Uterus (tissue), 3 donors: ENCODE measurements at regions not wholly inside any gene's neighbourhood (a gene's known extent, or its start where the extent isn't known, plus 50 kb on each side); places are given as distances from the start of the nearest gene placed in this dataset.

ENCODE experiments used
- DNase-seq, 2 donors: peaks; one replicate each; pipeline ENCODE4 v3.0.0-alpha.2; 2019 to 2020
- H3K27ac ChIP-seq, 2 donors: fragments of 200-600 bp; sonication (generic); 1 replicate in 1 of 2; 2 replicates in 1 of 2; pipeline ENCODE4 v1.5.1; 2016 to 2018
- H3K27me3 ChIP-seq, 2 donors: fragments of 200-600 bp; sonication (generic); one replicate each; pipeline ENCODE4 v1.5.1; 2018 to 2019; ENCODE audit warnings: control low read depth in 1 of 2
- H3K36me3 ChIP-seq, 2 donors: fragments of 200-600 bp; sonication (generic); one replicate each; pipeline ENCODE4 v1.5.1; 2019; ENCODE audit warnings: control low read depth in 1 of 2
- H3K4me1 ChIP-seq, 2 donors: fragments of 200-600 bp; sonication (generic); one replicate each; pipeline ENCODE4 v1.5.1; 2018 to 2019; ENCODE audit warnings: control low read depth in 1 of 2
- H3K4me3 ChIP-seq, 2 donors: fragments of 200-600 bp; sonication (generic); 1 replicate in 1 of 2; 2 replicates in 1 of 2; pipeline ENCODE4 v1.5.1; 2018 to 2019; ENCODE audit warnings: mild to moderate bottlenecking in 1 of 2
- H3K9me3 ChIP-seq, 2 donors: fragments of 200-600 bp; sonication (generic); one replicate each; pipeline ENCODE4 v1.5.1; 2019; ENCODE audit warnings: control low read depth in 1 of 2
- POLR2A ChIP-seq, 2 donors: fragments of 450-650 bp; IDR thresholded peaks; one replicate each; pipeline ENCODE4 v1.6.1; 2016; ENCODE audit warnings: antibody characterized with exemption in 2 of 2, mild to moderate bottlenecking in 1 of 2, moderate library complexity in 1 of 2
- intact Hi-C: fragments of 100-400 bp; cut with DNase I; formaldehyde crosslinking; loops from one replicate; pipeline ENCODE4 v1.15.1; 2023; ENCODE audit warnings: low total_unique reads
- TF ChIP-seq, protein P1 (sequence below), 4 experiments: fragments of 200-600 bp in 2 of 4; fragments of 450-650 bp in 2 of 4; sonication (generic) in 2 of 4; IDR thresholded peaks; one replicate each; pipeline ENCODE4 v1.5.1; 2016 to 2019; ENCODE audit warnings: antibody characterized with exemption in 4 of 4, mild to moderate bottlenecking in 2 of 4, moderate library complexity in 1 of 4
- donor health status: DM: yes; HTN: yes; CAD: no.

GRCh38 chr6:11337306-11337705 is 104.8 kb upstream of the NEDD9 start:
- peaks cover 0 to 4% of the 10 kb centered on the region in 2 donors for H3K9me3 ChIP-seq
- no peaks in the 10 kb centered on the region for H3K27me3 ChIP-seq
- intact Hi-C loops = no loop called here
- no peak overlapping the region for H3K4me3 ChIP-seq
- H3K36me3 ChIP-seq = no peaks in the 10 kb centered on the region
- no peaks in the 10 kb centered on the region for H3K4me1 ChIP-seq
- no peak overlapping the region for H3K27ac ChIP-seq
- no peak for DNase-seq
- no peak for TF ChIP-seq POLR2A (IDR thresholded peaks at IDR 0.05)
- TF ChIP-seq, protein P1, sequence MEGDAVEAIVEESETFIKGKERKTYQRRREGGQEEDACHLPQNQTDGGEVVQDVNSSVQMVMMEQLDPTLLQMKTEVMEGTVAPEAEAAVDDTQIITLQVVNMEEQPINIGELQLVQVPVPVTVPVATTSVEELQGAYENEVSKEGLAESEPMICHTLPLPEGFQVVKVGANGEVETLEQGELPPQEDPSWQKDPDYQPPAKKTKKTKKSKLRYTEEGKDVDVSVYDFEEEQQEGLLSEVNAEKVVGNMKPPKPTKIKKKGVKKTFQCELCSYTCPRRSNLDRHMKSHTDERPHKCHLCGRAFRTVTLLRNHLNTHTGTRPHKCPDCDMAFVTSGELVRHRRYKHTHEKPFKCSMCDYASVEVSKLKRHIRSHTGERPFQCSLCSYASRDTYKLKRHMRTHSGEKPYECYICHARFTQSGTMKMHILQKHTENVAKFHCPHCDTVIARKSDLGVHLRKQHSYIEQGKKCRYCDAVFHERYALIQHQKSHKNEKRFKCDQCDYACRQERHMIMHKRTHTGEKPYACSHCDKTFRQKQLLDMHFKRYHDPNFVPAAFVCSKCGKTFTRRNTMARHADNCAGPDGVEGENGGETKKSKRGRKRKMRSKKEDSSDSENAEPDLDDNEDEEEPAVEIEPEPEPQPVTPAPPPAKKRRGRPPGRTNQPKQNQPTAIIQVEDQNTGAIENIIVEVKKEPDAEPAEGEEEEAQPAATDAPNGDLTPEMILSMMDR (IDR thresholded peaks at IDR 0.05) = no peak

DNA sequence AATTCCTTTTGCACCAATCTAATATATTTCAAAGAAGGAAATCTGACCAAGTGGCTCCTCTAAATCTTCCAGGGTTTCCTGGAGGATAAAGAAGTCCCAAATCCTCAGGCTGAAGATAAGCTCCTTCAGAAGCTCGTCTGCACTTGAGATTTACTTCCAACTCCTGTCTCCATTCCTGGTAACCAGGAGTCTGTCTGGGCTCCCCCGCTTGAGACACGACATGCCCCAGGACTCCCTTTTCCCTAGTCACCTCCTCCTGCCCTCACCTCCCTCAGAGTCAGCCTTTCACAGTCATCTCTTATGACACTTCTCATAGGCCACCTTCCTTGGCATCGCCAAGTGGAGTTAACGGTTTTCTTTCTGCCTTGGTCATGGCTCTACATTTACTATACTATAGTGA is 103.4 kb upstream of the NEDD9 start:
- Histone ChIP-seq H3K36me3 (no peaks in the 10 kb centered on the region), H3K27ac (no peak overlapping the region), H3K4me3 (no peak overlapping the region), H3K9me3 (no peaks in the 10 kb centered on the region), H3K27me3 (no peaks in the 10 kb centered on the region), H3K4me1 (no peaks in the 10 kb centered on the region)
- TF ChIP-seq, protein P1 (IDR thresholded peaks at IDR 0.05) = no peak
- TF ChIP-seq POLR2A (IDR thresholded peaks at IDR 0.05) = no peak
- DNase-seq = no peak
- intact Hi-C loops = no loop called here

- Histone ChIP-seq H3K36me3 (no peaks in the 10 kb centered on the region), H3K4me3 (no peak overlapping the region), H3K27me3 (no peaks in the 10 kb centered on the region), H3K4me1 (no peaks in the 10 kb centered on the region), H3K27ac (no peak overlapping the region), H3K9me3 (no peaks in the 10 kb centered on the region)
- no peak for TF ChIP-seq POLR2A (IDR thresholded peaks at IDR 0.05)
- TF ChIP-seq, protein P1 (IDR thresholded peaks at IDR 0.05) = no peak
- DNase-seq = no peak
- intact Hi-C loops = no loop called here
Observed at GRCh38 chr6:11333132-11333849, 100.8 kb upstream of the NEDD9 start.

- Histone ChIP-seq H3K4me3 (no peak overlapping the region), H3K27me3 (no peaks in the 10 kb centered on the region), H3K4me1 (no peaks in the 10 kb centered on the region), H3K9me3 (no peaks in the 10 kb centered on the region), H3K36me3 (no peaks in the 10 kb centered on the region), H3K27ac (no peak overlapping the region)
- no peak for TF ChIP-seq POLR2A (IDR thresholded peaks at IDR 0.05)
- TF ChIP-seq, protein P1 (IDR thresholded peaks at IDR 0.05) = no peak
- intact Hi-C loops = no loop called here
- no peak for DNase-seq
Observed at GRCh38 chr6:11332463-11332862, 100.0 kb upstream of the NEDD9 start.

GRCh38 chr6:11331111-11331510 is 98.6 kb upstream of the NEDD9 start:
- intact Hi-C loops = no loop called here
- DNase-seq = no peak
- H3K4me1 ChIP-seq = no peaks in the 10 kb centered on the region
- H3K27ac ChIP-seq = peak overlapping the region in 1 of 2 donors; percentile 47
- H3K36me3 ChIP-seq = no peaks in the 10 kb centered on the region
- H3K4me3 ChIP-seq = no peak overlapping the region
- TF ChIP-seq, protein P1 (IDR thresholded peaks at IDR 0.05) = no peak
- no peak for TF ChIP-seq POLR2A (IDR thresholded peaks at IDR 0.05)
- no peaks in the 10 kb centered on the region for H3K27me3 ChIP-seq
- H3K9me3 ChIP-seq = no peaks in the 10 kb centered on the region
